ENCODE measurements at regions not wholly inside any gene's neighbourhood (a gene's known extent, or its start where the extent isn't known, plus 50 kb on each side); places are given as distances from the start of the nearest gene placed in this dataset.

- no peak overlapping the region for H3K27ac ChIP-seq
- DNase-seq (no peak), ATAC-seq (peak in 2 of 4 donors; percentile 44 to 53)
- no peaks in the 10 kb centered on the region for H3K36me3 ChIP-seq (ENCODE audit: insufficient read depth in 1 of 2, low read depth in 1 of 2)
- no peak for TF ChIP-seq CTCF (IDR thresholded peaks at IDR 0.05)
- intact Hi-C loops (cut with DNase I), result loop anchor here in 1 of 2 donors (5.0 kb wide), 1 partner anchor 37 kb away; no protein-coding TSS in a partner anchor
- no peaks in the 10 kb centered on the region for H3K27me3 ChIP-seq (ENCODE audit: insufficient read depth in 3 of 3, low read length in 2 of 3)
- no peaks in the 10 kb centered on the region for H3K9me3 ChIP-seq
- H3K4me3 ChIP-seq, result no peak overlapping the region
- 43 to 52% (median 50%) methylated on average over 3 of the region's 3 CpGs for WGBS, 3 donors
- no peaks in the 10 kb centered on the region for H3K4me1 ChIP-seq
These were observed 167.2 kb upstream of the ATP1B1 start for GRCh38 chr1:168939110-168939946.

- Histone ChIP-seq H3K9me3 (no peaks in the 10 kb centered on the region), H3K4me1 (no peaks in the 10 kb centered on the region), H3K27ac (no peak overlapping the region), H3K27me3 (ENCODE audit: insufficient read depth in 3 of 3, low read length in 2 of 3) (no peaks in the 10 kb centered on the region), H3K36me3 (ENCODE audit: insufficient read depth in 1 of 2, low read depth in 1 of 2) (no peaks in the 10 kb centered on the region), H3K4me3 (no peak overlapping the region)
- TF ChIP-seq CTCF (IDR thresholded peaks at IDR 0.05), result no peak
- no peak for DNase-seq
- ATAC-seq, result no peak
- intact Hi-C loops (cut with DNase I), result loop anchor here in 1 of 2 donors (5.0 kb wide), 1 partner anchor 38 kb away; no protein-coding TSS in a partner anchor
These were observed 166.6 kb upstream of the ATP1B1 start for GRCh38 chr1:168939947-168940223.

- no peak overlapping the region for H3K4me3 ChIP-seq
- DNase-seq (no peak), ATAC-seq (no peak)
- no peak overlapping the region for H3K27ac ChIP-seq
- H3K4me1 ChIP-seq, result peaks cover 14% of the 10 kb centered on the region
- intact Hi-C loops (cut with DNase I), result no loop called here
- H3K27me3 ChIP-seq (ENCODE audit: insufficient read depth in 3 of 3, low read length in 2 of 3), result no peaks in the 10 kb centered on the region
- no peak for TF ChIP-seq CTCF (IDR thresholded peaks at IDR 0.05)
- H3K36me3 ChIP-seq (ENCODE audit: insufficient read depth in 1 of 2, low read depth in 1 of 2), result no peaks in the 10 kb centered on the region
- H3K9me3 ChIP-seq, result no peaks in the 10 kb centered on the region
These were observed 164.8 kb upstream of the ATP1B1 start for GRCh38 chr1:168941640-168942039.

- Histone ChIP-seq H3K36me3 (ENCODE audit: insufficient read depth in 1 of 2, low read depth in 1 of 2) (no peaks in the 10 kb centered on the region), H3K27me3 (ENCODE audit: insufficient read depth in 3 of 3, low read length in 2 of 3) (no peaks in the 10 kb centered on the region), H3K4me1 (peaks cover 14% of the 10 kb centered on the region), H3K9me3 (no peaks in the 10 kb centered on the region), H3K4me3 (no peak overlapping the region), H3K27ac (no peak overlapping the region)
- TF ChIP-seq CTCF (IDR thresholded peaks at IDR 0.05), result no peak
- no peak for ATAC-seq
- WGBS, 3 donors, result 96 to 100% (median 98%) methylated on average over 2 of the region's 2 CpGs
- no peak for DNase-seq
- intact Hi-C loops (cut with DNase I), result no loop called here
These were observed 164.3 kb upstream of the ATP1B1 start for GRCh38 chr1:168942165-168942564.

- peak overlapping the region; percentile 44 for H3K27ac ChIP-seq
- ATAC-seq, result peak; percentile 83 to 99 (median 94)
- H3K27me3 ChIP-seq (ENCODE audit: insufficient read depth in 3 of 3, low read length in 2 of 3), result no peaks in the 10 kb centered on the region
- 9 to 16% (median 12%) methylated on average over 3 of the region's 3 CpGs for WGBS, 3 donors
- no peak for TF ChIP-seq CTCF (IDR thresholded peaks at IDR 0.05)
- H3K4me1 ChIP-seq, result peaks cover 14% of the 10 kb centered on the region
- no peaks in the 10 kb centered on the region for H3K36me3 ChIP-seq (ENCODE audit: insufficient read depth in 1 of 2, low read depth in 1 of 2)
- intact Hi-C loops (cut with DNase I), result no loop called here
- DNase-seq, result peak; percentile 40 to 79
- H3K4me3 ChIP-seq, result no peak overlapping the region
- H3K9me3 ChIP-seq, result no peaks in the 10 kb centered on the region
These were observed 160.6 kb upstream of the ATP1B1 start for GRCh38 chr1:168945870-168946269.
